Left hindlimb (tissue), 1 donor: ENCODE measurements at regions not wholly inside any gene's neighbourhood (a gene's known extent, or its start where the extent isn't known, plus 50 kb on each side); places are given as distances from the start of the nearest gene placed in this dataset.

ENCODE experiments used
- DNase-seq: peaks from one replicate; pipeline ENCODE4 v3.0.0-alpha.2; 2018

- DNase-seq: no peak
Measured at GRCh38 chr13:103178986-103179943, 113.0 kb upstream of the SLC10A2 start.

GRCh38 chr13:103174966-103175365, 108.7 kb upstream of the SLC10A2 start:
- no peak for DNase-seq

GRCh38 chr13:103168901-103169508, 102.8 kb upstream of the SLC10A2 start:
- no peak for DNase-seq

- no peak for DNase-seq
Measured at GRCh38 chr13:103164251-103164650, 98.0 kb upstream of the SLC10A2 start.

GRCh38 chr13:103161476-103161875, 95.3 kb upstream of the SLC10A2 start:
- DNase-seq: no peak

- DNase-seq: no peak
Measured at GRCh38 chr13:103157434-103158145, 91.4 kb upstream of the SLC10A2 start.

- DNase-seq: no peak
Measured at GRCh38 chr13:103157016-103157415, 90.8 kb upstream of the SLC10A2 start.

GRCh38 chr13:103156346-103156998, 90.3 kb upstream of the SLC10A2 start:
- no peak for DNase-seq

GRCh38 chr13:103153466-103153865, 87.2 kb upstream of the SLC10A2 start:
- no peak for DNase-seq

GRCh38 chr13:103147961-103148360, 81.7 kb upstream of the SLC10A2 start:
- no peak for DNase-seq

- DNase-seq: no peak
Measured at GRCh38 chr13:103145442-103145841, 79.2 kb upstream of the SLC10A2 start.

- DNase-seq: no peak
Measured at GRCh38 chr13:103143432-103143831, 77.2 kb upstream of the SLC10A2 start.

GRCh38 chr13:103142151-103142550, 75.9 kb upstream of the SLC10A2 start:
- DNase-seq: no peak

GRCh38 chr13:103140001-103140671, 73.9 kb upstream of the SLC10A2 start:
- no peak for DNase-seq

- no peak for DNase-seq
Measured at GRCh38 chr13:103134271-103134670, 68.1 kb upstream of the SLC10A2 start.

- no peak for DNase-seq
Measured at GRCh38 chr13:103133556-103133955, 67.3 kb upstream of the SLC10A2 start.

- DNase-seq: no peak
Measured at GRCh38 chr13:103130681-103131210, 64.5 kb upstream of the SLC10A2 start.

GRCh38 chr13:103130146-103130545, 63.9 kb upstream of the SLC10A2 start:
- no peak for DNase-seq
